K562 (cell line): ENCODE measurements at regions not wholly inside any gene's neighbourhood (a gene's known extent, or its start where the extent isn't known, plus 50 kb on each side); places are given as distances from the start of the nearest gene placed in this dataset.
A peak's percentile ranks its signal among the peaks of the same experiment; 100 is the strongest.

ENCODE experiments used
- ATAC-seq: fragments of 200-7000 bp; cut with Tn5 transposase; 3 replicates; pipeline ENCODE4 v1.9.1; 2020; ENCODE audit warnings: moderate library complexity
- BruUV-seq: library from RNA; stranded (reverse); fragments of 400-500 nt; replicated peaks from 2 replicates; lab custom pipeline; 2021; lab: Mats Ljungman, UMichigan
- CTCF ChIA-PET: fragments of 300-600 bp; formaldehyde crosslinking; extraction: SDS; loops from one replicate; lab custom pipeline; 2021; ENCODE audit warnings: low intra/inter-chr PET ratio; lab: Yijun Ruan, JAX
- POLR2A ChIA-PET: fragments of 300-600, 350-650 bp; sonication (Branson Sonifier 250); formaldehyde crosslinking; extraction: SDS; loops from one replicate; lab custom pipeline; 2021; ENCODE audit warnings: antibody characterized with exemption, inconsistent platforms; lab: Yijun Ruan, JAX
- DNase-seq, 4 experiments: peaks; one replicate each; pipeline versions ENCODE4 v3.0.0 to v3.0.0-alpha.2; 2011 to 2018; ENCODE audit warnings: low spot score in 3 of 4, mixed read lengths in 3 of 4; ENCODE audit errors: extremely low read depth in 1 of 4
- FAIRE-seq: peaks from 2 replicates; lab custom pipeline; 2011; peaks lifted over from hg19 to GRCh38; lab: Jason Lieb, UNC
- H2AFZ ChIP-seq: 2 replicates; pipeline ENCODE4 v1.6.0; 2011; ENCODE audit warnings: low read depth, low read length, control low read depth, inconsistent platforms
- H3K27ac ChIP-seq: fragments of 200-600 bp; 3 replicates; pipeline ENCODE4 v1.8.0; 2011; ENCODE audit warnings: low read depth, mild to moderate bottlenecking, control low read depth, inconsistent platforms, low read length, moderate library complexity, mixed read lengths; ENCODE audit errors: extremely low read depth
- H3K27me3 ChIP-seq, 2 experiments: fragments of 300-600 bp in 1 of 2; 2 replicates in 1 of 2; 3 replicates in 1 of 2; pipeline versions ENCODE4 v1.6.0 to v1.8.0; 2011; ENCODE audit warnings: inconsistent platforms in 2 of 2, low read length in 2 of 2, mild to moderate bottlenecking in 1 of 2, mixed read lengths in 1 of 2, moderate library complexity in 1 of 2; ENCODE audit not compliant: control insufficient read depth in 2 of 2, insufficient read depth in 2 of 2
- H3K36me3 ChIP-seq: fragments of 300-600 bp; 3 replicates; pipeline ENCODE4 v1.8.0; 2011; ENCODE audit warnings: mild to moderate bottlenecking, low read length, inconsistent platforms; ENCODE audit not compliant: control insufficient read depth, insufficient read depth
- H3K4me1 ChIP-seq, 2 experiments: fragments of 200-600 bp in 1 of 2; replicated peaks in 1 of 2; 2 replicates in 1 of 2; 3 replicates in 1 of 2; pipeline versions ENCODE4 v1.5.1 to v1.8.0; 2011; ENCODE audit warnings: inconsistent platforms in 2 of 2, low read length in 2 of 2, mild to moderate bottlenecking in 1 of 2, mixed read lengths in 1 of 2, moderate library complexity in 1 of 2; ENCODE audit not compliant: control insufficient read depth in 2 of 2, insufficient read depth in 2 of 2
- H3K4me2 ChIP-seq: 2 replicates; pipeline ENCODE4 v1.6.1; 2011; ENCODE audit warnings: low read length, control low read depth, inconsistent platforms, mixed read lengths; ENCODE audit not compliant: insufficient read depth
- H3K4me3 ChIP-seq: fragments of 200-600 bp; sonication (generic), shearing (Covaris generic); 2 replicates; pipeline ENCODE4 v1.5.1; 2016; ENCODE audit warnings: control low read depth, inconsistent platforms
- H3K79me2 ChIP-seq: fragments of 200-600 bp; 3 replicates; pipeline ENCODE4 v1.8.0; 2011; ENCODE audit warnings: low read length, inconsistent platforms; ENCODE audit not compliant: control insufficient read depth, insufficient read depth
- H3K9ac ChIP-seq, 2 experiments: 2 replicates each; pipeline versions ENCODE4 v1.6.0 to v1.6.1; 2011; ENCODE audit warnings: low read depth in 2 of 2, low read length in 2 of 2, control low read depth in 1 of 2, inconsistent platforms in 1 of 2, mild to moderate bottlenecking in 1 of 2, mixed read lengths in 1 of 2; ENCODE audit not compliant: insufficient read depth in 1 of 2
- H3K9me1 ChIP-seq: one replicate; pipeline ENCODE4 v1.6.0; 2011; ENCODE audit warnings: inconsistent platforms, mild to moderate bottlenecking, low read length, moderate library complexity; ENCODE audit not compliant: control insufficient read depth, insufficient read depth
- H3K9me3 ChIP-seq: replicated peaks from 2 replicates; pipeline ENCODE4 v1.5.1; 2011; ENCODE audit warnings: low read depth, low read length, inconsistent platforms; ENCODE audit not compliant: control insufficient read depth, insufficient read depth
- H4K20me1 ChIP-seq: replicated peaks from 2 replicates; pipeline ENCODE4 v1.6.1; 2011; ENCODE audit warnings: low read length, inconsistent platforms, mixed read lengths; ENCODE audit not compliant: control insufficient read depth, insufficient read depth
- ARID1B ChIP-seq: fragments of 450-650 bp; IDR thresholded peaks from 2 replicates; pipeline ENCODE4 v1.6.1; 2016; ENCODE audit warnings: antibody characterized with exemption, mild to moderate bottlenecking, inconsistent platforms
- ATF7 ChIP-seq: fragments of 450-650 bp; IDR thresholded peaks from 2 replicates; pipeline ENCODE4 v1.7.1; 2014; ENCODE audit warnings: mild to moderate bottlenecking, moderate library complexity
- CBFA2T2 ChIP-seq: fragments of 450-650 bp; conservative IDR thresholded peaks from 2 replicates; pipeline ENCODE4 v1.6.1; 2017; ENCODE audit warnings: mild to moderate bottlenecking
- CBFA2T3 ChIP-seq: fragments of 450-650 bp; IDR thresholded peaks from 2 replicates; pipeline ENCODE4 v1.6.1; 2017
- CBX8 ChIP-seq: fragments of 200-600 bp; sonication (generic); IDR thresholded peaks from 2 replicates; pipeline ENCODE4 v1.6.1; 2012; ENCODE audit warnings: borderline replicate concordance, mixed run types, low read depth, mild to moderate bottlenecking, moderate library complexity, mixed read lengths, low read length, control low read depth, inconsistent platforms; ENCODE audit not compliant: poor library complexity, severe bottlenecking; ENCODE audit errors: extremely low read depth
- HDAC2 ChIP-seq: fragments of 450-650 bp; IDR thresholded peaks from 2 replicates; pipeline ENCODE4 v1.6.1; 2016; ENCODE audit warnings: mild to moderate bottlenecking
- IRF2 ChIP-seq: sonication (generic); formaldehyde crosslinking; IDR thresholded peaks from 2 replicates; pipeline ENCODE4 v1.8.1; 2022; ENCODE audit warnings: mild to moderate bottlenecking, missing genetic modification reagents
- JUND ChIP-seq, 2 experiments: IDR thresholded peaks; 2 replicates in 1 of 2; 3 replicates in 1 of 2; pipeline ENCODE4 v1.6.1; 2011; ENCODE audit warnings: borderline replicate concordance in 2 of 2, low read depth in 2 of 2, low read length in 2 of 2, improper control_type of control experiment in 1 of 2, missing biosample characterization in 1 of 2, missing genetic modification characterization in 1 of 2, missing genetic modification reagents in 1 of 2
- KDM1A ChIP-seq, 2 experiments: fragments of 450-650 bp; IDR thresholded peaks; 2 replicates each; pipeline ENCODE4 v1.6.1; 2016; ENCODE audit warnings: mild to moderate bottlenecking in 2 of 2
- KDM2B ChIP-seq: fragments of 250-450 bp; sonication (Bioruptor Pico); IDR thresholded peaks from 2 replicates; pipeline ENCODE4 v1.8.0; 2021; ENCODE audit warnings: mild to moderate bottlenecking, moderate library complexity
- LEF1 ChIP-seq: fragments of 450-650 bp; IDR thresholded peaks from 2 replicates; pipeline ENCODE4 v1.6.1; 2016; ENCODE audit warnings: mild to moderate bottlenecking
- MECOM ChIP-seq: fragments of 250-450 bp; sonication (Bioruptor Pico); IDR thresholded peaks from 2 replicates; pipeline ENCODE4 v1.8.0; 2022; ENCODE audit warnings: inconsistent platforms
- NCOR1 ChIP-seq: fragments of 450-650 bp; IDR thresholded peaks from 2 replicates; pipeline ENCODE4 v1.6.1; 2016; ENCODE audit warnings: mild to moderate bottlenecking, moderate library complexity
- POU5F1 ChIP-seq: fragments of 150-350 bp; IDR thresholded peaks from 2 replicates; pipeline ENCODE4 v1.6.1; 2014; ENCODE audit warnings: borderline replicate concordance, low read length, low read depth, mild to moderate bottlenecking; ENCODE audit not compliant: partially characterized antibody
- SOX6 ChIP-seq: fragments of 450-650 bp; IDR thresholded peaks from 2 replicates; pipeline ENCODE4 v1.6.1; 2014; ENCODE audit warnings: mild to moderate bottlenecking
- ZEB2 ChIP-seq: fragments of 450-650 bp; IDR thresholded peaks from 2 replicates; pipeline ENCODE4 v1.6.1; 2016
- WGBS: fragments of 100-300 bp; shearing (Covaris generic); methylation state at CpG from one replicate; pipeline ENCODE4 v1.1.6; 2016; ENCODE audit warnings: low coverage, mixed read lengths; ENCODE audit not compliant: insufficient coverage; ENCODE audit errors: missing lambda C conversion rate; 5-methylcytosine and 5-hydroxymethylcytosine counted together
- in situ Hi-C: fragments of 300-500 bp; cut with MboI; formaldehyde crosslinking; loops from 4 replicates; pipeline ENCODE4 v1.15.0; 2018; ENCODE audit warnings: inconsistent platforms, mixed read lengths
- intact Hi-C: fragments of 100-400 bp; cut with micrococcal nuclease; formaldehyde crosslinking; loops from 2 replicates; pipeline ENCODE4 v1.14.2; 2022
- TF ChIP-seq, protein P1 (sequence below), 2 experiments: IDR thresholded peaks in 1 of 2; conservative IDR thresholded peaks in 1 of 2; 2 replicates each; pipeline ENCODE4 v1.6.1; 2016; ENCODE audit warnings: low read depth in 2 of 2, mild to moderate bottlenecking in 1 of 2, missing compliant biosample characterization in 1 of 2, missing genetic modification characterization in 1 of 2, moderate library complexity in 1 of 2
- TF ChIP-seq, protein P2 (sequence below), 2 experiments: fragments of 450-650 bp in 1 of 2; sonication (generic) in 1 of 2; formaldehyde crosslinking in 1 of 2; IDR thresholded peaks in 1 of 2; conservative IDR thresholded peaks in 1 of 2; 2 replicates each; pipeline versions ENCODE4 v1.6.1 to v1.8.1; 2016 to 2023; ENCODE audit warnings: mild to moderate bottlenecking in 2 of 2, moderate library complexity in 2 of 2, inconsistent platforms in 1 of 2, missing genetic modification reagents in 1 of 2

- POLR2A ChIA-PET = no interaction called here
- intact Hi-C loops = no loop called here
- CTCF ChIA-PET = no interaction called here
- BruUV-seq = no TSS peak
- Histone ChIP-seq H3K9me3 (no peaks in the 10 kb centered on the region), H2AFZ (no peak overlapping the region), H3K27ac (no peak overlapping the region), H3K79me2 (no peaks in the 10 kb centered on the region), H3K4me1 (0 out of 5 replicates have a peak, but pooled peaks cover 0 to 2% of the 10 kb centered on the region in 2 experiments), H3K9me1 (no peaks in the 10 kb centered on the region), H3K9ac (no peak overlapping the region), H3K4me3 (no peak overlapping the region), H3K36me3 (no peaks in the 10 kb centered on the region), H3K4me2 (no peak overlapping the region), H4K20me1 (no peaks in the 10 kb centered on the region), H3K27me3 (no peaks in the 10 kb centered on the region)
- FAIRE-seq (no peak), DNase-seq (peak in 2 of 4 experiments; percentile 9 to 16), ATAC-seq (peak; percentile 43; the same call in 2 of the 3 replicates)
- in situ Hi-C loops = no loop called here
- 6% methylated on average over 4 of the region's 4 CpGs for WGBS
- TF ChIP-seq ATF7 (peak; percentile 24; the same call in 1 of the 2 replicates), MECOM (CRISPR knock-in tag) (peak; percentile 84; the same call in 1 of the 2 replicates), KDM1A (IDR thresholded peaks at IDR 0.05) (peak; percentile 75 to 85), NCOR1 (peak; percentile 55; the same call in 1 of the 2 replicates), CBX8 (no peak), IRF2 (CRISPR knock-in tag) (no peak), KDM2B (CRISPR knock-in tag) (no peak), POU5F1 (no peak), SOX6 (peak; percentile 97), LEF1 (peak; percentile 28; the same call in 1 of the 2 replicates), CBFA2T2 (0 out of 2 replicates have a peak, but pooled peaks have one; percentile 47), JUND (IDR thresholded peaks at IDR 0.05; ENCODE audit: borderline replicate concordance, low read depth, low read length) (no peak), JUND (tag; IDR thresholded peaks at IDR 0.05; ENCODE audit: borderline replicate concordance, low read depth, low read length) (peak; percentile 6; the same call in 1 of the 3 replicates), ARID1B (peak; percentile 63), ZEB2 (0 out of 2 replicates have a peak, but pooled peaks have one; percentile 30), HDAC2 (0 out of 2 replicates have a peak, but pooled peaks have one; percentile 25), CBFA2T3 (peak; percentile 80)
- TF ChIP-seq, protein P1, sequence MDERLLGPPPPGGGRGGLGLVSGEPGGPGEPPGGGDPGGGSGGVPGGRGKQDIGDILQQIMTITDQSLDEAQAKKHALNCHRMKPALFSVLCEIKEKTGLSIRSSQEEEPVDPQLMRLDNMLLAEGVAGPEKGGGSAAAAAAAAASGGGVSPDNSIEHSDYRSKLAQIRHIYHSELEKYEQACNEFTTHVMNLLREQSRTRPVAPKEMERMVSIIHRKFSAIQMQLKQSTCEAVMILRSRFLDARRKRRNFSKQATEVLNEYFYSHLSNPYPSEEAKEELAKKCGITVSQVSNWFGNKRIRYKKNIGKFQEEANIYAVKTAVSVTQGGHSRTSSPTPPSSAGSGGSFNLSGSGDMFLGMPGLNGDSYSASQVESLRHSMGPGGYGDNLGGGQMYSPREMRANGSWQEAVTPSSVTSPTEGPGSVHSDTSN (CRISPR knock-in tag; IDR thresholded peaks at IDR 0.05; ENCODE audit: low read depth) = no peak
- TF ChIP-seq, protein P1 (tag; conservative IDR thresholded peaks at IDR 0.05; ENCODE audit: low read depth) = peak; percentile 94
- TF ChIP-seq, protein P2, sequence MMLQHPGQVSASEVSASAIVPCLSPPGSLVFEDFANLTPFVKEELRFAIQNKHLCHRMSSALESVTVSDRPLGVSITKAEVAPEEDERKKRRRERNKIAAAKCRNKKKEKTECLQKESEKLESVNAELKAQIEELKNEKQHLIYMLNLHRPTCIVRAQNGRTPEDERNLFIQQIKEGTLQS (IDR thresholded peaks at IDR 0.05) = peak; percentile 69
- TF ChIP-seq, protein P2 (CRISPR knock-in tag; conservative IDR thresholded peaks at IDR 0.05) = no peak
Observed at GRCh38 chr4:173448608-173449379, 49.9 kb upstream of the SCRG1 start.
